GM23338 (cell line): ENCODE measurements at regions not wholly inside any gene's neighbourhood (a gene's known extent, or its start where the extent isn't known, plus 50 kb on each side); places are given as distances from the start of the nearest gene placed in this dataset.

Experiments used
- ATAC-seq: fragments of 200-7000 bp; cut with Tn5 transposase; 3 replicates; pipeline ENCODE4 v1.9.1; 2020
- DNase-seq: peaks from one replicate; pipeline ENCODE4 v3.0.0-alpha.2; 2015; ENCODE audit warnings: low spot score
- H2AFZ ChIP-seq: fragments of 200-600 bp; sonication (generic); 2 replicates; pipeline ENCODE4 v1.8.0; 2016; ENCODE audit warnings: antibody characterized with exemption, mild to moderate bottlenecking, moderate library complexity
- H3F3A ChIP-seq: fragments of 200-600 bp; sonication (generic); replicated peaks from 2 replicates; pipeline ENCODE4 v1.8.0; 2017; ENCODE audit warnings: antibody characterized with exemption, mixed run types, low read depth
- H3K27ac ChIP-seq: fragments of 200-600 bp; sonication (generic); 2 replicates; pipeline ENCODE4 v1.6.1; 2016; ENCODE audit warnings: low read depth
- H3K27me3 ChIP-seq: fragments of 200-600 bp; sonication (generic); 2 replicates; pipeline ENCODE4 v1.8.0; 2016; ENCODE audit warnings: mild to moderate bottlenecking, mixed run types, moderate library complexity; ENCODE audit not compliant: insufficient read depth
- H3K36me3 ChIP-seq: fragments of 200-600 bp; sonication (generic); 2 replicates; pipeline ENCODE4 v1.8.0; 2016; ENCODE audit warnings: mild to moderate bottlenecking; ENCODE audit not compliant: insufficient read depth
- H3K4me1 ChIP-seq: fragments of 200-600 bp; sonication (generic); 2 replicates; pipeline ENCODE4 v1.8.0; 2016; ENCODE audit warnings: mild to moderate bottlenecking, moderate library complexity; ENCODE audit not compliant: insufficient read depth
- H3K4me2 ChIP-seq: fragments of 200-600 bp; sonication (generic); 2 replicates; pipeline ENCODE4 v1.7.1; 2017; ENCODE audit warnings: mixed run types
- H3K4me3 ChIP-seq: fragments of 200-600 bp; sonication (generic); 2 replicates; pipeline ENCODE4 v1.6.1; 2016; ENCODE audit warnings: mixed run types
- H3K79me2 ChIP-seq: fragments of 200-600 bp; sonication (generic); replicated peaks from 2 replicates; pipeline ENCODE4 v1.8.0; 2017; ENCODE audit warnings: mild to moderate bottlenecking; ENCODE audit not compliant: insufficient read depth
- H3K9me2 ChIP-seq: fragments of 200-600 bp; sonication (generic); 2 replicates; pipeline ENCODE4 v1.8.0; 2017; ENCODE audit not compliant: insufficient read depth
- H4K20me1 ChIP-seq: fragments of 200-600 bp; sonication (generic); replicated peaks from 2 replicates; pipeline ENCODE4 v1.8.0; 2017; ENCODE audit warnings: mild to moderate bottlenecking; ENCODE audit not compliant: insufficient read depth
- H3K27ac Mint-ChIP-seq: 2 replicates; pipeline ENCODE4 v1.8.0; 2020; ENCODE audit warnings: inconsistent platforms, mild to moderate bottlenecking, moderate library complexity, mixed read lengths
- H3K27me3 Mint-ChIP-seq: 3 replicates; pipeline ENCODE4 v1.8.0; 2022; ENCODE audit warnings: low read depth, mild to moderate bottlenecking, moderate library complexity, mixed read lengths, inconsistent platforms; ENCODE audit not compliant: insufficient read depth, poor library complexity
- H3K36me3 Mint-ChIP-seq: 3 replicates; pipeline ENCODE4 v1.8.0; 2021; ENCODE audit warnings: low read depth, mild to moderate bottlenecking, inconsistent platforms, moderate library complexity, mixed read lengths
- H3K4me1 Mint-ChIP-seq: 3 replicates; pipeline ENCODE4 v1.8.0; 2020; ENCODE audit warnings: mild to moderate bottlenecking, inconsistent platforms, mixed read lengths
- H3K4me3 Mint-ChIP-seq: 3 replicates; pipeline ENCODE4 v1.8.0; 2021; ENCODE audit warnings: moderate library complexity, mild to moderate bottlenecking, inconsistent platforms, mixed read lengths
- H3K9me3 Mint-ChIP-seq: 3 replicates; pipeline ENCODE4 v1.8.0; 2020; ENCODE audit warnings: moderate library complexity, mild to moderate bottlenecking, inconsistent platforms, mixed read lengths
- CREB1 ChIP-seq: fragments of 250-450 bp; sonication (Bioruptor Pico); IDR thresholded peaks from 2 replicates; pipeline ENCODE4 v1.5.0; 2020; ENCODE audit warnings: low read depth, mild to moderate bottlenecking, moderate library complexity
- CTCF ChIP-seq, 2 experiments: fragments of 200-600 bp in 1 of 2; sonication (generic) in 1 of 2; conservative IDR thresholded peaks; 2 replicates each; pipeline versions ENCODE4 v1.5.1 to v1.6.1; 2016 to 2017; ENCODE audit warnings: antibody characterized with exemption in 2 of 2, low read depth in 2 of 2, mild to moderate bottlenecking in 2 of 2, moderate library complexity in 1 of 2
- EZH2 ChIP-seq: fragments of 200-600 bp; sonication (generic); IDR thresholded peaks from one replicate; pipeline ENCODE4 v1.8.0; 2017; ENCODE audit warnings: antibody characterized with exemption, mild to moderate bottlenecking, low read depth; ENCODE audit not compliant: unreplicated experiment
- JUNB ChIP-seq: IDR thresholded peaks from one replicate; pipeline ENCODE4 v1.6.1; 2016; ENCODE audit warnings: antibody characterized with exemption; ENCODE audit not compliant: unreplicated experiment
- NANOG ChIP-seq: IDR thresholded peaks from 2 replicates; pipeline ENCODE4 v1.6.1; 2016; ENCODE audit warnings: antibody characterized with exemption, borderline replicate concordance
- POLR2AphosphoS5 ChIP-seq: IDR thresholded peaks from 2 replicates; pipeline ENCODE4 v1.6.1; 2016; ENCODE audit warnings: antibody characterized with exemption, low read depth
- REST ChIP-seq: IDR thresholded peaks from one replicate; pipeline ENCODE4 v1.6.1; 2018; ENCODE audit warnings: antibody characterized with exemption; ENCODE audit not compliant: unreplicated experiment
- STAT1 ChIP-seq: IDR thresholded peaks from one replicate; pipeline ENCODE4 v1.6.1; 2016; ENCODE audit warnings: antibody characterized with exemption; ENCODE audit not compliant: unreplicated experiment
- ZNF331 ChIP-seq: fragments of 250-450 bp; sonication (Bioruptor Pico); IDR thresholded peaks from 2 replicates; pipeline ENCODE4 v1.5.0; 2020; ENCODE audit warnings: low read depth, mild to moderate bottlenecking, moderate library complexity
- ZNF462 ChIP-seq: fragments of 250-450 bp; sonication (Bioruptor Pico); IDR thresholded peaks from 2 replicates; pipeline ENCODE4 v1.5.0; 2020; ENCODE audit warnings: mild to moderate bottlenecking, moderate library complexity
- TF ChIP-seq, protein P1 (sequence below): IDR thresholded peaks from 2 replicates; pipeline ENCODE4 v1.6.1; 2016; ENCODE audit warnings: antibody characterized with exemption

GRCh38 chr10:14454206-14454605, 123.5 kb upstream of the FRMD4A start (continued):
- TF ChIP-seq ZNF462 (CRISPR knock-in tag), result no peak

DNA sequence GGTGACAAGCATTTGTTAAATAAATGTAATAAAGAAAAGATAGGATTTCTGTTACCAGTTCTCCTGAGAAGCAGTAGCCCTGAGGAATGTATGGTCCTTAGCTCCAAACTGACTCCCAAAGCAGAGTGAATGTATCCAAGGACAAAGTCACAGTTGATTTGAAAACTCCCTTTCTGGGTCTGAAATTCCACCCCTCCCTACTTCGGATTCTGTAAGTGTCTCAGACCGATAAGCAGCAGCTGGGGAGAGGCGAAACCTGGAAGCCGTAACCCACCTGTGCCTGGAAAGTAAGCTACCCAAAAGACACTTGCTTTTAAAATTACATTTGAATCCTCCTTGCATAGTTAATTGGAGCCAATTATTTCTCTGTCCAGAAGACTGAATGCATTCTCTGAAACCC, 122.9 kb upstream of the FRMD4A start:
- peaks cover 8% of the 10 kb centered on the region; the same call in 1 of the 2 replicates for H3F3A ChIP-seq
- ATAC-seq (no peak), DNase-seq (no peak)
- H3K4me2 ChIP-seq, result no peak overlapping the region
- 0 out of 2 replicates have a peak, but pooled peaks cover 3% of the 10 kb centered on the region for H3K9me2 ChIP-seq
- Mint-ChIP-seq H3K4me1 (no peaks in the 10 kb centered on the region; the same call in 2 of the 3 replicates), H3K27me3 (peaks cover 6% of the 10 kb centered on the region), H3K36me3 (peaks cover 6% of the 10 kb centered on the region; the same call in 2 of the 3 replicates), H3K4me3 (no peak overlapping the region), H3K27ac (no peak overlapping the region), H3K9me3 (peaks cover 17% of the 10 kb centered on the region)
- no peaks in the 10 kb centered on the region for H3K4me1 ChIP-seq
- no peaks in the 10 kb centered on the region for H3K36me3 ChIP-seq
- no peak overlapping the region for H2AFZ ChIP-seq
- H4K20me1 ChIP-seq, result no peaks in the 10 kb centered on the region
- H3K79me2 ChIP-seq, result no peaks in the 10 kb centered on the region
- H3K27me3 ChIP-seq, result no peaks in the 10 kb centered on the region
- no peak overlapping the region for H3K27ac ChIP-seq
- no peak overlapping the region for H3K4me3 ChIP-seq
- no peak for TF ChIP-seq CREB1 (CRISPR knock-in tag)
- TF ChIP-seq, protein P1, sequence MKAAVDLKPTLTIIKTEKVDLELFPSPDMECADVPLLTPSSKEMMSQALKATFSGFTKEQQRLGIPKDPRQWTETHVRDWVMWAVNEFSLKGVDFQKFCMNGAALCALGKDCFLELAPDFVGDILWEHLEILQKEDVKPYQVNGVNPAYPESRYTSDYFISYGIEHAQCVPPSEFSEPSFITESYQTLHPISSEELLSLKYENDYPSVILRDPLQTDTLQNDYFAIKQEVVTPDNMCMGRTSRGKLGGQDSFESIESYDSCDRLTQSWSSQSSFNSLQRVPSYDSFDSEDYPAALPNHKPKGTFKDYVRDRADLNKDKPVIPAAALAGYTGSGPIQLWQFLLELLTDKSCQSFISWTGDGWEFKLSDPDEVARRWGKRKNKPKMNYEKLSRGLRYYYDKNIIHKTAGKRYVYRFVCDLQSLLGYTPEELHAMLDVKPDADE, result no peak
- no peak for TF ChIP-seq EZH2
- TF ChIP-seq REST, result no peak
- TF ChIP-seq JUNB, result no peak
- TF ChIP-seq CTCF (conservative IDR thresholded peaks at IDR 0.05; ENCODE audit: low read depth in 2 of 2), result no peak
- no peak for TF ChIP-seq POLR2AphosphoS5
- TF ChIP-seq STAT1, result no peak
- no peak for TF ChIP-seq NANOG
- no peak for TF ChIP-seq ZNF331 (CRISPR knock-in tag)
